ENCODE measurements at regions not wholly inside any gene's neighbourhood (a gene's known extent, or its start where the extent isn't known, plus 50 kb on each side); places are given as distances from the start of the nearest gene placed in this dataset.

GRCh38 chr18:42275138-42275535, 320.1 kb downstream of the PIK3C3 start:
- intact Hi-C loops (cut with micrococcal nuclease; ENCODE audit: unreplicated experiment) = loop anchor here (2.0 kb wide), 2 partner anchors 160 to 222 kb away; no protein-coding TSS in a partner anchor

GRCh38 chr18:42275949-42276730, 321.1 kb downstream of the PIK3C3 start:
- Mint-ChIP-seq H3K27me3 (ENCODE audit: unreplicated experiment) (no peaks in the 10 kb centered on the region), H3K9me3 (ENCODE audit: low read depth, unreplicated experiment) (no peaks in the 10 kb centered on the region), H3K36me3 (ENCODE audit: insufficient read depth, unreplicated experiment) (no peaks in the 10 kb centered on the region), H3K4me1 (ENCODE audit: low read depth, unreplicated experiment) (no peaks in the 10 kb centered on the region), H3K27ac (ENCODE audit: unreplicated experiment) (no peak overlapping the region), H3K4me3 (ENCODE audit: low read depth, unreplicated experiment) (no peak overlapping the region)
- BruUV-seq (replicated peaks) = no TSS peak
- intact Hi-C loops (cut with micrococcal nuclease; ENCODE audit: unreplicated experiment) = loop anchor here (2.0 kb wide), 2 partner anchors 161 to 223 kb away; no protein-coding TSS in a partner anchor
- CTCF ChIA-PET = no interaction called here
- TF ChIP-seq CTCF (IDR thresholded peaks at IDR 0.05; ENCODE audit: unreplicated experiment) = no peak
- DNase-seq = no peak

More at GRCh38 chr18:42275138-42275535, 320.1 kb downstream of the PIK3C3 start:
- Mint-ChIP-seq H3K4me3 (ENCODE audit: low read depth, unreplicated experiment) (no peak overlapping the region), H3K27me3 (ENCODE audit: unreplicated experiment) (no peaks in the 10 kb centered on the region), H3K27ac (ENCODE audit: unreplicated experiment) (no peak overlapping the region), H3K9me3 (ENCODE audit: low read depth, unreplicated experiment) (no peaks in the 10 kb centered on the region), H3K36me3 (ENCODE audit: insufficient read depth, unreplicated experiment) (no peaks in the 10 kb centered on the region), H3K4me1 (ENCODE audit: low read depth, unreplicated experiment) (no peaks in the 10 kb centered on the region)
- no TSS peak for BruUV-seq (replicated peaks)
- TF ChIP-seq CTCF (IDR thresholded peaks at IDR 0.05; ENCODE audit: unreplicated experiment) = no peak
- DNase-seq = no peak
- CTCF ChIA-PET = no interaction called here

GRCh38 chr18:42281124-42281523, 326.1 kb downstream of the PIK3C3 start:
- H3K36me3 Mint-ChIP-seq (ENCODE audit: insufficient read depth, unreplicated experiment) = no peaks in the 10 kb centered on the region
- H3K27ac Mint-ChIP-seq (ENCODE audit: unreplicated experiment) = no peak overlapping the region
- H3K4me1 Mint-ChIP-seq (ENCODE audit: low read depth, unreplicated experiment) = no peaks in the 10 kb centered on the region
- no peak for DNase-seq
- BruUV-seq (replicated peaks) = no TSS peak
- H3K4me3 Mint-ChIP-seq (ENCODE audit: low read depth, unreplicated experiment) = no peak overlapping the region
- intact Hi-C loops (cut with micrococcal nuclease; ENCODE audit: unreplicated experiment) = no loop called here
- H3K9me3 Mint-ChIP-seq (ENCODE audit: low read depth, unreplicated experiment) = no peaks in the 10 kb centered on the region
- H3K27me3 Mint-ChIP-seq (ENCODE audit: unreplicated experiment) = no peaks in the 10 kb centered on the region
- CTCF ChIA-PET = interaction anchor here (2.0 kb wide), 1 partner anchor 167 kb away, joined by 4 read pairs; no protein-coding TSS in a partner anchor
- no peak for TF ChIP-seq CTCF (IDR thresholded peaks at IDR 0.05; ENCODE audit: unreplicated experiment)

- Mint-ChIP-seq H3K27me3 (ENCODE audit: unreplicated experiment) (no peaks in the 10 kb centered on the region), H3K4me1 (ENCODE audit: low read depth, unreplicated experiment) (no peaks in the 10 kb centered on the region), H3K9me3 (ENCODE audit: low read depth, unreplicated experiment) (no peaks in the 10 kb centered on the region), H3K4me3 (ENCODE audit: low read depth, unreplicated experiment) (no peak overlapping the region), H3K27ac (ENCODE audit: unreplicated experiment) (no peak overlapping the region), H3K36me3 (ENCODE audit: insufficient read depth, unreplicated experiment) (no peaks in the 10 kb centered on the region)
- CTCF ChIA-PET = interaction anchor here (2.0 kb wide), 1 partner anchor 167 kb away, joined by 4 read pairs; no protein-coding TSS in a partner anchor
- no peak for DNase-seq
- BruUV-seq (replicated peaks) = no TSS peak
- no peak for TF ChIP-seq CTCF (IDR thresholded peaks at IDR 0.05; ENCODE audit: unreplicated experiment)
- intact Hi-C loops (cut with micrococcal nuclease; ENCODE audit: unreplicated experiment) = no loop called here
These were observed 326.8 kb downstream of the PIK3C3 start for GRCh38 chr18:42281851-42282250.
